Fibroblast of lung (primary cell): ENCODE measurements at regions not wholly inside any gene's neighbourhood (a gene's known extent, or its start where the extent isn't known, plus 50 kb on each side); places are given as distances from the start of the nearest gene placed in this dataset.

Experiments
- DNase-seq, 2 donors: peaks; one replicate each; pipeline versions ENCODE4 v3.0.0 to v3.0.0-alpha.2; 2010; ENCODE audit warnings: low read depth in 2 of 2
- H2AFZ ChIP-seq: 2 replicates; pipeline ENCODE4 v1.5.1; 2012; ENCODE audit warnings: low read length, control low read depth, inconsistent platforms
- H3K27ac ChIP-seq: 2 replicates; pipeline ENCODE4 v1.5.1; 2011; ENCODE audit warnings: low read length, control low read depth; ENCODE audit not compliant: insufficient read depth
- H3K27me3 ChIP-seq: 2 replicates; pipeline ENCODE4 v1.5.1; 2011; ENCODE audit warnings: mild to moderate bottlenecking, low read length; ENCODE audit not compliant: control insufficient read depth, insufficient read depth
- H3K36me3 ChIP-seq: 2 replicates; pipeline ENCODE4 v1.5.1; 2011; ENCODE audit warnings: low read length; ENCODE audit not compliant: control insufficient read depth, insufficient read depth
- H3K4me1 ChIP-seq: 2 replicates; pipeline ENCODE4 v1.5.1; 2011; ENCODE audit warnings: low read length; ENCODE audit not compliant: control insufficient read depth, insufficient read depth; ENCODE audit errors: extremely low read depth
- H3K4me2 ChIP-seq: 2 replicates; pipeline ENCODE4 v1.5.1; 2011; ENCODE audit warnings: low read length, control low read depth; ENCODE audit not compliant: insufficient read depth; ENCODE audit errors: extremely low read depth
- H3K4me3 ChIP-seq, 4 experiments: fragments of 200-600 bp in 1 of 4; sonication (generic) in 1 of 4; replicated peaks in 1 of 4; 2 replicates each; pipeline ENCODE4 v1.5.1; 2011 to 2016; ENCODE audit warnings: low read length in 4 of 4, low read depth in 3 of 4, mild to moderate bottlenecking in 3 of 4, control low read depth in 2 of 4, inconsistent platforms in 1 of 4, mixed read lengths in 1 of 4; ENCODE audit not compliant: insufficient read depth in 1 of 4; ENCODE audit errors: control extremely low read depth in 1 of 4
- H3K79me2 ChIP-seq: 2 replicates; pipeline ENCODE4 v1.5.1; 2012; ENCODE audit warnings: mild to moderate bottlenecking, low read length, inconsistent platforms; ENCODE audit not compliant: control insufficient read depth, insufficient read depth
- H3K9ac ChIP-seq: 2 replicates; pipeline ENCODE4 v1.5.1; 2011; ENCODE audit warnings: mild to moderate bottlenecking, low read length, control low read depth; ENCODE audit not compliant: insufficient read depth
- H3K9me3 ChIP-seq: 2 replicates; pipeline ENCODE4 v1.5.1; 2012; ENCODE audit warnings: low read depth, low read length; ENCODE audit not compliant: control insufficient read depth, insufficient read depth
- H4K20me1 ChIP-seq: 2 replicates; pipeline ENCODE4 v1.5.1; 2011; ENCODE audit warnings: low read length; ENCODE audit not compliant: control insufficient read depth, insufficient read depth; ENCODE audit errors: extremely low read depth
- EZH2 ChIP-seq: IDR thresholded peaks from 2 replicates; pipeline ENCODE4 v1.5.1; 2012; ENCODE audit warnings: low read length, control low read depth, mild to moderate bottlenecking; ENCODE audit errors: missing control alignments
- TF ChIP-seq, protein P1 (sequence below), 2 donors: IDR thresholded peaks in 1 of 2; conservative IDR thresholded peaks in 1 of 2; 1 replicate in 1 of 2; 2 replicates in 1 of 2; pipeline ENCODE4 v1.5.1; 2011 to 2012; ENCODE audit warnings: low read length in 2 of 2, control low read depth in 1 of 2, inconsistent platforms in 1 of 2, low read depth in 1 of 2, mild to moderate bottlenecking in 1 of 2

DNA sequence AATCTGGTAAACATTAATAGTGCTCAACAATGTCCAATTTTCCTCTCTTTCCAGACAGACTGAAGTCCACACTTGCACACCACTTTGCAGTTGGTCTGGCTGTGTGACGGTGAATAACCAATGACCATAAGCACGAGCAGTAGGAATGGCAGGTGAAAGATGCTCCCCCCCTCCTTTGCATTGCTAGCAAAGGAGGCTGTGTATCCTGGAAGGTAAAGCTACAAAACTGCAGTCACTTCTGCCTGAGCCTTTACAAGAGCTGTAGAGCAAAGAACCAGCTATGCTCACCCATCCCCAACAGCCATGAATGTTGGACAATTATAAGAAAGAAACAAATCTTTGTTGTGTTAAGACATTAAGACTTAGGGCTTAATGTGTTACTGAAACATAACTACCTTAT is 178.0 kb downstream of the IPMK start:
- no peak for TF ChIP-seq EZH2
- TF ChIP-seq, protein P1, sequence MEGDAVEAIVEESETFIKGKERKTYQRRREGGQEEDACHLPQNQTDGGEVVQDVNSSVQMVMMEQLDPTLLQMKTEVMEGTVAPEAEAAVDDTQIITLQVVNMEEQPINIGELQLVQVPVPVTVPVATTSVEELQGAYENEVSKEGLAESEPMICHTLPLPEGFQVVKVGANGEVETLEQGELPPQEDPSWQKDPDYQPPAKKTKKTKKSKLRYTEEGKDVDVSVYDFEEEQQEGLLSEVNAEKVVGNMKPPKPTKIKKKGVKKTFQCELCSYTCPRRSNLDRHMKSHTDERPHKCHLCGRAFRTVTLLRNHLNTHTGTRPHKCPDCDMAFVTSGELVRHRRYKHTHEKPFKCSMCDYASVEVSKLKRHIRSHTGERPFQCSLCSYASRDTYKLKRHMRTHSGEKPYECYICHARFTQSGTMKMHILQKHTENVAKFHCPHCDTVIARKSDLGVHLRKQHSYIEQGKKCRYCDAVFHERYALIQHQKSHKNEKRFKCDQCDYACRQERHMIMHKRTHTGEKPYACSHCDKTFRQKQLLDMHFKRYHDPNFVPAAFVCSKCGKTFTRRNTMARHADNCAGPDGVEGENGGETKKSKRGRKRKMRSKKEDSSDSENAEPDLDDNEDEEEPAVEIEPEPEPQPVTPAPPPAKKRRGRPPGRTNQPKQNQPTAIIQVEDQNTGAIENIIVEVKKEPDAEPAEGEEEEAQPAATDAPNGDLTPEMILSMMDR (conservative IDR thresholded peaks at IDR 0.05 in 1 of 2, IDR thresholded peaks at IDR 0.05 in 1 of 2; ENCODE audit: low read depth in 1 of 2, low read length in 2 of 2) = no peak
- DNase-seq = no peak
- Histone ChIP-seq H3K9me3 (no peaks in the 10 kb centered on the region), H4K20me1 (no peaks in the 10 kb centered on the region), H3K27me3 (no peaks in the 10 kb centered on the region), H2AFZ (no peak overlapping the region), H3K9ac (no peak overlapping the region), H3K4me1 (no peaks in the 10 kb centered on the region), H3K4me2 (no peak overlapping the region), H3K4me3 (no peak overlapping the region), H3K36me3 (no peaks in the 10 kb centered on the region), H3K27ac (no peak overlapping the region), H3K79me2 (no peaks in the 10 kb centered on the region)

DNA sequence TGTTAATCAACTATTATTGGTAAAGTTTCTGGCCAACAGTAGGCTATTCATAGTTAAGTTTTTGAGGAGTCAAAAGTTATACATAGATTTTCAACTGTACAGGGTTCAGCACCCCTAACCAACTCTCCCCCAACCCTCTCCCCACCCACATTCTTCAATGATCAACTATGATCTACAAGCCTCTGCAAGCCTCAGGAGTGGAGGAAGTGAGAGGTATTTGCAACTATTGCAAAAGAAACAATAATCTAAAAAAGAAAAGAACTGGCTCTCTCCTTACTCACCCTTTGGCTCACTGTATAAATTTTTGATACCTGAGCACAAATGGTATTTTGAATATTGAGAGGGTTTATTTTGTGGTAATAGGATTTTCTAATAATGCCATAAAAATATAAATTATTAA is 179.8 kb downstream of the IPMK start:
- no peaks in the 10 kb centered on the region for H4K20me1 ChIP-seq
- H3K4me1 ChIP-seq = no peaks in the 10 kb centered on the region
- no peak overlapping the region for H3K9ac ChIP-seq
- TF ChIP-seq, protein P1 (conservative IDR thresholded peaks at IDR 0.05 in 1 of 2, IDR thresholded peaks at IDR 0.05 in 1 of 2; ENCODE audit: low read depth in 1 of 2, low read length in 2 of 2) = no peak
- H3K9me3 ChIP-seq = no peaks in the 10 kb centered on the region
- no peaks in the 10 kb centered on the region for H3K27me3 ChIP-seq
- H3K4me3 ChIP-seq = no peak overlapping the region
- H3K27ac ChIP-seq = no peak overlapping the region
- no peak for DNase-seq
- H2AFZ ChIP-seq = no peak overlapping the region
- H3K4me2 ChIP-seq = no peak overlapping the region
- H3K36me3 ChIP-seq = no peaks in the 10 kb centered on the region
- H3K79me2 ChIP-seq = no peaks in the 10 kb centered on the region

DNA sequence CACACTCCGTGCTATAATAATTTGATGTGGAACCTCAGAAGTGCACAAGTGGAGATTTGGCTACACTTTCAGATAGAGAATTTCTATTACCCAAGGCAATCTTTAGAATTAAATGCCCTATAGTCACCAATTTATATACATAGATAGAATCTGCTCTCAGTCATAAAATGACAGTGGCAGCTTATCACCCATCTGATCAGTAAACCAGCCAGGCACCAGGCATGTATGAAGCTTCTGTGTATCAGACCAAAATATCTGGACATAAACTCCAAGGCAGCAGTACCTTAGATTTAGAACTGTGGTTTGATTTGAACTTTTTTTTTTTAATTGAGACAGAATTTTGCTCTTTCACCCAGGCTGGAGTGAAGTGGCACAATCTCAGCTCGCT is 180.9 kb downstream of the IPMK start:
- no peak for DNase-seq
- Histone ChIP-seq H3K27me3 (no peaks in the 10 kb centered on the region), H3K9me3 (no peaks in the 10 kb centered on the region), H3K9ac (no peak overlapping the region), H3K79me2 (no peaks in the 10 kb centered on the region), H4K20me1 (no peaks in the 10 kb centered on the region), H3K4me1 (no peaks in the 10 kb centered on the region), H3K4me2 (no peak overlapping the region), H3K27ac (no peak overlapping the region), H2AFZ (no peak overlapping the region), H3K36me3 (no peaks in the 10 kb centered on the region), H3K4me3 (no peak overlapping the region)
- TF ChIP-seq, protein P1 (conservative IDR thresholded peaks at IDR 0.05 in 1 of 2, IDR thresholded peaks at IDR 0.05 in 1 of 2; ENCODE audit: low read depth in 1 of 2, low read length in 2 of 2) = no peak
- TF ChIP-seq EZH2 = no peak
